Lower leg skin (tissue), 3 donors: ENCODE measurements at regions not wholly inside any gene's neighbourhood (a gene's known extent, or its start where the extent isn't known, plus 50 kb on each side); places are given as distances from the start of the nearest gene placed in this dataset.

ENCODE experiments used
- CTCF ChIP-seq, 3 donors: fragments of 450-650 bp; IDR thresholded peaks; one replicate each; pipeline ENCODE4 v1.5.1; 2016; ENCODE audit warnings: antibody characterized with exemption in 3 of 3, mild to moderate bottlenecking in 3 of 3, moderate library complexity in 2 of 3
- POLR2A ChIP-seq, 2 donors: fragments of 450-650 bp; IDR thresholded peaks; one replicate each; pipeline ENCODE4 v1.6.1; 2016 to 2017; ENCODE audit warnings: antibody characterized with exemption in 2 of 2, mild to moderate bottlenecking in 1 of 2, moderate library complexity in 1 of 2

- no peak for TF ChIP-seq CTCF (IDR thresholded peaks at IDR 0.05)
- TF ChIP-seq POLR2A (IDR thresholded peaks at IDR 0.05): no peak
Measured at GRCh38 chr7:149644754-149645153, 128.6 kb downstream of the ZNF467 start.
